Mammary epithelial cell (primary cell): ENCODE measurements at regions not wholly inside any gene's neighbourhood (a gene's known extent, or its start where the extent isn't known, plus 50 kb on each side); places are given as distances from the start of the nearest gene placed in this dataset.

Source experiments
- CTCF ChIP-seq, 2 donors: IDR thresholded peaks in 1 of 2; conservative IDR thresholded peaks in 1 of 2; 2 replicates each; pipeline ENCODE4 v1.5.1; 2011 to 2012; ENCODE audit warnings: inconsistent platforms in 2 of 2, low read length in 2 of 2, mild to moderate bottlenecking in 2 of 2, control low read depth in 1 of 2, low read depth in 1 of 2; ENCODE audit not compliant: insufficient read depth in 1 of 2; ENCODE audit errors: extremely low read depth in 1 of 2
- EZH2 ChIP-seq: IDR thresholded peaks from 2 replicates; pipeline ENCODE4 v1.6.1; 2012; ENCODE audit warnings: low read length, inconsistent platforms, borderline replicate concordance

- TF ChIP-seq CTCF (conservative IDR thresholded peaks at IDR 0.05 in 1 of 2, IDR thresholded peaks at IDR 0.05 in 1 of 2; ENCODE audit: extremely low read depth in 1 of 2, insufficient read depth in 1 of 2, low read depth in 1 of 2, low read length in 2 of 2) (no peak), EZH2 (no peak)
Measured at GRCh38 chr1:29413661-29414060, 177.3 kb downstream of the PTPRU start.
